Right cardiac atrium (tissue), 5 donors: ENCODE measurements at regions not wholly inside any gene's neighbourhood (a gene's known extent, or its start where the extent isn't known, plus 50 kb on each side); places are given as distances from the start of the nearest gene placed in this dataset.
A peak's percentile ranks its signal among the peaks of the same experiment; 100 is the strongest.
"Not testable (repeated sequence)": the region's sequence is repeated elsewhere in the genome, so short reads cannot be mapped to it uniquely, and the experiment has no call there.

Source experiments
- ATAC-seq, 2 donors: fragments of 200-7000 bp; cut with Tn5 transposase; one replicate each; pipeline versions ENCODE4 v1.8.0 to v1.9.1; 2020; ENCODE audit warnings: moderate library complexity in 2 of 2, mild to moderate bottlenecking in 1 of 2
- DNase-seq, 3 donors: peaks; one replicate each; pipeline ENCODE4 v3.0.0-alpha.2; 2020
- H3K27ac ChIP-seq: one replicate; pipeline ENCODE4 v1.5.1; 2013; ENCODE audit warnings: mild to moderate bottlenecking, low read length, control low read depth, moderate library complexity
- H3K27me3 ChIP-seq: one replicate; pipeline ENCODE4 v1.6.1; 2013; ENCODE audit not compliant: control insufficient read depth, insufficient read depth
- H3K4me1 ChIP-seq: one replicate; pipeline ENCODE4 v1.6.1; 2013; ENCODE audit warnings: low read length; ENCODE audit not compliant: control insufficient read depth, insufficient read depth
- H3K4me3 ChIP-seq: one replicate; pipeline ENCODE4 v1.5.1; 2013; ENCODE audit warnings: low read length, control low read depth
- H3K9me3 ChIP-seq: one replicate; pipeline ENCODE4 v1.6.1; 2013; ENCODE audit warnings: low read length; ENCODE audit not compliant: control insufficient read depth
- WGBS: extraction: QIAGEN DNeasy Blood & Tissue Kit; methylation state at CpG from one replicate; pipeline ENCODE4 v1.1.7; 2013; 5-methylcytosine and 5-hydroxymethylcytosine counted together
- intact Hi-C, 4 donors: fragments of 100-400 bp; cut with DNase I; formaldehyde crosslinking; loops; one replicate each; pipeline versions ENCODE4 v1.11.0 to v1.14.0; 2022 to 2023
- donor health status: healthy with polysubstance abuse.
- donor health status: DM: no; HTN: yes; CAD: no.
- donor health status: DM: no; HTN: no; CAD: no.
- donor health status: DM: no; HTN: yes; CAD: no; lungs with severe emphysema.
- donor health status: DM: yes; HTN: yes; CAD: no.

GRCh38 chr21:27795418-27795817 lies 828.5 kb upstream of the ADAMTS5 start:
- Histone ChIP-seq H3K9me3 (no peaks in the 10 kb centered on the region), H3K27ac (no peak overlapping the region), H3K4me3 (no peak overlapping the region), H3K4me1 (no peaks in the 10 kb centered on the region), H3K27me3 (no peaks in the 10 kb centered on the region)
- intact Hi-C loops = no loop called here
- WGBS = 62% methylated on average over 2 of the region's 2 CpGs
- DNase-seq = no peak
- no peak for ATAC-seq

- no peaks in the 10 kb centered on the region for H3K4me1 ChIP-seq
- no peak overlapping the region for H3K4me3 ChIP-seq
- no peaks in the 10 kb centered on the region for H3K27me3 ChIP-seq
- intact Hi-C loops = no loop called here
- 1% methylated on average over 1 of the region's 1 CpG for WGBS
- no peak overlapping the region for H3K27ac ChIP-seq
- ATAC-seq = no peak
- DNase-seq = no peak
- H3K9me3 ChIP-seq = no peaks in the 10 kb centered on the region
Measured at GRCh38 chr21:27793901-27794300, 827.0 kb upstream of the ADAMTS5 start.

- H3K27ac ChIP-seq = no peak overlapping the region
- DNase-seq (no peak), ATAC-seq (no peak)
- no peak overlapping the region for H3K4me3 ChIP-seq
- H3K27me3 ChIP-seq = no peaks in the 10 kb centered on the region
- H3K9me3 ChIP-seq = no peaks in the 10 kb centered on the region
- intact Hi-C loops = no loop called here
- no peaks in the 10 kb centered on the region for H3K4me1 ChIP-seq
Measured at GRCh38 chr21:27787046-27787445, 820.2 kb upstream of the ADAMTS5 start.

GRCh38 chr21:27779606-27780005 lies 812.7 kb upstream of the ADAMTS5 start:
- no peak for ATAC-seq
- no peaks in the 10 kb centered on the region for H3K27me3 ChIP-seq
- intact Hi-C loops = no loop called here
- H3K27ac ChIP-seq = no peak overlapping the region
- no peak for DNase-seq
- 83% methylated on average over 2 of the region's 2 CpGs for WGBS
- H3K4me3 ChIP-seq = no peak overlapping the region
- H3K9me3 ChIP-seq = no peaks in the 10 kb centered on the region
- peaks cover 2% of the 10 kb centered on the region for H3K4me1 ChIP-seq

- no peak overlapping the region for H3K27ac ChIP-seq
- no peaks in the 10 kb centered on the region for H3K9me3 ChIP-seq
- H3K27me3 ChIP-seq = no peaks in the 10 kb centered on the region
- H3K4me3 ChIP-seq = no peak overlapping the region
- intact Hi-C loops = no loop called here
- H3K4me1 ChIP-seq = peaks cover 2% of the 10 kb centered on the region
- DNase-seq (peak; percentile 67 to 88 (median 85)), ATAC-seq (peak; percentile 57 to 95)
- 40% methylated on average over 9 of the region's 9 CpGs for WGBS
Measured at GRCh38 chr21:27776925-27777553, 810.2 kb upstream of the ADAMTS5 start.

GRCh38 chr21:27772816-27773215 lies 805.9 kb upstream of the ADAMTS5 start:
- Histone ChIP-seq H3K27me3 (no peaks in the 10 kb centered on the region), H3K4me1 (peaks cover 2% of the 10 kb centered on the region), H3K9me3 (no peaks in the 10 kb centered on the region), H3K4me3 (no peak overlapping the region), H3K27ac (no peak overlapping the region)
- intact Hi-C loops = no loop called here
- no peak for ATAC-seq
- no peak for DNase-seq

- no peak overlapping the region for H3K27ac ChIP-seq
- 71% methylated on average over 5 of the region's 5 CpGs for WGBS
- H3K4me3 ChIP-seq = no peak overlapping the region
- DNase-seq (no peak), ATAC-seq (no peak)
- intact Hi-C loops = no loop called here
- H3K9me3 ChIP-seq = no peaks in the 10 kb centered on the region
- H3K27me3 ChIP-seq = no peaks in the 10 kb centered on the region
- no peaks in the 10 kb centered on the region for H3K4me1 ChIP-seq
Measured at GRCh38 chr21:27771938-27772483, 805.1 kb upstream of the ADAMTS5 start.

GRCh38 chr21:27769763-27770162 lies 802.9 kb upstream of the ADAMTS5 start:
- WGBS = 71% methylated on average over 2 of the region's 2 CpGs
- DNase-seq = no peak
- H3K4me1 ChIP-seq = no peaks in the 10 kb centered on the region
- no peak overlapping the region for H3K27ac ChIP-seq
- no peaks in the 10 kb centered on the region for H3K27me3 ChIP-seq
- intact Hi-C loops = no loop called here
- H3K4me3 ChIP-seq = no peak overlapping the region
- no peaks in the 10 kb centered on the region for H3K9me3 ChIP-seq
- ATAC-seq = no peak

- ATAC-seq, intact Hi-C loops, H3K27ac ChIP-seq, H3K27me3 ChIP-seq, DNase-seq, H3K9me3 ChIP-seq, H3K4me1 ChIP-seq, H3K4me3 ChIP-seq: not testable (repeated sequence)
- 93% methylated on average over 5 of the region's 5 CpGs for whole genome bisulfite sequencing
Measured at GRCh38 chr21:27768046-27768637, 801.3 kb upstream of the ADAMTS5 start.

GRCh38 chr21:27764056-27764455 lies 797.2 kb upstream of the ADAMTS5 start:
- WGBS = 90% methylated on average over 1 of the region's 1 CpG
- Histone ChIP-seq H3K4me1 (no peaks in the 10 kb centered on the region), H3K27ac (no peak overlapping the region), H3K4me3 (no peak overlapping the region), H3K9me3 (no peaks in the 10 kb centered on the region), H3K27me3 (no peaks in the 10 kb centered on the region)
- DNase-seq (no peak), ATAC-seq (no peak)
- intact Hi-C loops = no loop called here

GRCh38 chr21:27761623-27762022 lies 794.7 kb upstream of the ADAMTS5 start:
- Histone ChIP-seq H3K27ac (no peak overlapping the region), H3K9me3 (no peaks in the 10 kb centered on the region), H3K27me3 (no peaks in the 10 kb centered on the region), H3K4me1 (no peaks in the 10 kb centered on the region), H3K4me3 (no peak overlapping the region)
- no peak for ATAC-seq
- 6% methylated on average over 1 of the region's 1 CpG for WGBS
- no peak for DNase-seq
- intact Hi-C loops = no loop called here
